ENCODE measurements at regions not wholly inside any gene's neighbourhood (a gene's known extent, or its start where the extent isn't known, plus 50 kb on each side); places are given as distances from the start of the nearest gene placed in this dataset.

DNA sequence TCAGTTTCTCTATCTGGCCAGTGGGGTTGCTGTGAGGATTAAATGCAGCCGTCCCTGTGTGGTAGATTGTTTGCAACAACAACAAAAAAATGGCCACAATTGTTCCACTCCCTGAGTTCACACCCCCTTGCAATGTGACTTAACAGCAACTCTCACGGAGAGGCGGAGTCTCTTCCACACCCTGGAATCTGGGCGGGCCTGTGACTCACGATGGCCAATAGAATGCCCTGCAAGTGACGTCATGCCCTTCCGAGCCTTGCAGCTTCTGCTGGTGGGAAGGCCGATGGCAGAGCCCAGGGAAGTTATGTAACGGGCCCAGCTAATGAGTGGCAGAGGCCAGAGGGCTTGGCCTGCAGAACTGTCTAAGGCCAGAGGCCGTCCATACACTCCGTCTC is 87.9 kb downstream of the RIPK4 start:
- no peak overlapping the region for H3K4me2 ChIP-seq (replicated peaks; ENCODE audit: low read depth, low read length, poor library complexity, severe bottlenecking)
- no peaks in the 10 kb centered on the region for H3K9me3 Mint-ChIP-seq (ENCODE audit: insufficient read depth)
- no peak overlapping the region for H2AFZ ChIP-seq (ENCODE audit: insufficient read depth, low read depth, low read length, poor library complexity, severe bottlenecking)
- no peak overlapping the region for H3K27ac Mint-ChIP-seq
- no peak overlapping the region for H3K9ac ChIP-seq (ENCODE audit: low read length)
- H3K27ac ChIP-seq (ENCODE audit: low read length in 2 of 2): no peak overlapping the region
- no peak for ATAC-seq (ENCODE audit: low read depth)
- CTCF ChIA-PET: no interaction called here
- no peak overlapping the region for H3K4me3 ChIP-seq (ENCODE audit: control extremely low read depth in 1 of 5, extremely low read depth in 1 of 5, insufficient read depth in 1 of 5, low read depth in 2 of 5, low read length in 4 of 5)
- DNase-seq: no peak
- peaks cover 17% of the 10 kb centered on the region for H3K27me3 Mint-ChIP-seq
- H3K9me3 ChIP-seq (ENCODE audit: control extremely low read depth in 1 of 3, control insufficient read depth in 2 of 3, insufficient read depth in 1 of 3, low read length in 2 of 3): no peaks in the 10 kb centered on the region
- H3K79me2 ChIP-seq (ENCODE audit: control insufficient read depth, insufficient read depth, low read length): no peaks in the 10 kb centered on the region
- intact Hi-C loops (cut with micrococcal nuclease): no loop called here
- H3K4me3 Mint-ChIP-seq: no peak overlapping the region
- no peaks in the 10 kb centered on the region for H3K4me1 Mint-ChIP-seq
- TF ChIP-seq EZH2 (IDR thresholded peaks at IDR 0.05; ENCODE audit: borderline replicate concordance, insufficient read depth, low read depth, low read length, poor library complexity, severe bottlenecking): no peak
- TF ChIP-seq, protein P1, sequence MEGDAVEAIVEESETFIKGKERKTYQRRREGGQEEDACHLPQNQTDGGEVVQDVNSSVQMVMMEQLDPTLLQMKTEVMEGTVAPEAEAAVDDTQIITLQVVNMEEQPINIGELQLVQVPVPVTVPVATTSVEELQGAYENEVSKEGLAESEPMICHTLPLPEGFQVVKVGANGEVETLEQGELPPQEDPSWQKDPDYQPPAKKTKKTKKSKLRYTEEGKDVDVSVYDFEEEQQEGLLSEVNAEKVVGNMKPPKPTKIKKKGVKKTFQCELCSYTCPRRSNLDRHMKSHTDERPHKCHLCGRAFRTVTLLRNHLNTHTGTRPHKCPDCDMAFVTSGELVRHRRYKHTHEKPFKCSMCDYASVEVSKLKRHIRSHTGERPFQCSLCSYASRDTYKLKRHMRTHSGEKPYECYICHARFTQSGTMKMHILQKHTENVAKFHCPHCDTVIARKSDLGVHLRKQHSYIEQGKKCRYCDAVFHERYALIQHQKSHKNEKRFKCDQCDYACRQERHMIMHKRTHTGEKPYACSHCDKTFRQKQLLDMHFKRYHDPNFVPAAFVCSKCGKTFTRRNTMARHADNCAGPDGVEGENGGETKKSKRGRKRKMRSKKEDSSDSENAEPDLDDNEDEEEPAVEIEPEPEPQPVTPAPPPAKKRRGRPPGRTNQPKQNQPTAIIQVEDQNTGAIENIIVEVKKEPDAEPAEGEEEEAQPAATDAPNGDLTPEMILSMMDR (IDR thresholded peaks at IDR 0.05): no peak
- POLR2A ChIA-PET: no interaction called here
- no peaks in the 10 kb centered on the region for H3K4me1 ChIP-seq (ENCODE audit: control insufficient read depth in 2 of 2, insufficient read depth in 2 of 2, low read length in 2 of 2)
- H4K20me1 ChIP-seq (ENCODE audit: control insufficient read depth, insufficient read depth, low read length, poor library complexity, severe bottlenecking): no peaks in the 10 kb centered on the region
- 65% methylated on average over 11 of the region's 11 CpGs for WGBS (ENCODE audit: insufficient coverage)
- H3K36me3 ChIP-seq (replicated peaks in 1 of 2; ENCODE audit: control extremely low read depth in 1 of 2, control insufficient read depth in 1 of 2, extremely low read depth in 1 of 2, insufficient read depth in 2 of 2, low read length in 1 of 2): no peaks in the 10 kb centered on the region
- H3K27me3 ChIP-seq (replicated peaks in 1 of 4; ENCODE audit: control extremely low read depth in 1 of 4, control insufficient read depth in 3 of 4, insufficient read depth in 4 of 4, low read length in 3 of 4): peaks cover 0 to 6% (median 0%) of the 10 kb centered on the region in 4 experiments

DNA sequence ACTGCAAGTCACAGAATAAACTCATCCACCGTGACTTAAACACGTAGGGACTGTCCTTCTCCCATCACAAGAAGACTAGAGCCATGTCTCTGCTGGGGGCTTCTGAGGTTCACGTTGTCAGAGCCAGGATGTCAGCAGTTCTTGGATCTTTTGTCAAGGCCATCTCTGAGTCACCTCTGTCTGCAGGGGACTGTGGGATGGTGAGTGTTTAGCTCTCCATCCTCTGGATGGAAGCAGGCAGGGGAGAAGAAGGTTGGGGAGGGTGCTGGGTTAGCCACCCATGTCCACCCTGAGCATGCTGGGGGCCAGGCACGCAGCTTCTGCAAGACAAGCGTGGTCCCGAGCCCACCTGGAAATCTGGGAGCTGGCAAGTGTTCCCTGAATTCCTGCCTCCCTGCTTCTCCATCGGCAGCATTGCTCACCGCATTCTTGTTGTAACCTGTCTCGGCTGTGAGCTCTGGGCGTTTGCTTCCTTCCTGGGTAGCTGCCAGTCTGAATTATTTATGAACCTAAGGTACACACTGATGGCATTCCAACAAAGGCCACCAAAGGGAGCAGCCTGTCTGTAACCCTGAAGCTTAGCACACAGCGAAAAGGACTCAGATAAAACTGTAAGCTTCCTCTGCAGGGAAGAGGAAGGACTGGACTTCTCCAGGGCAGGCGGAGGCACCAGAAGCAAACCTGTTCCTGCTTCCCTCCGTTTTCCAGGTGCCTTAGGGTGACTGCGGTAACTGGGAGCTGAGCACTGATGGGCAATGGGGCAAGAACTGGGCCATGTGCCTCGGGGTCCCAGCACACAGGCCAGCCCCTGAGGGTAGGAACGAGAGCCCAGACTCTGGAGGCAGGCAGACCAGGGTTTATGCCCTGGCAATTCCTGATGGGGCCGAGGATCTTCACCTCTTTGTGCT is 88.6 kb downstream of the RIPK4 start:
- Histone ChIP-seq H3K4me3 (ENCODE audit: control extremely low read depth in 1 of 5, extremely low read depth in 1 of 5, insufficient read depth in 1 of 5, low read depth in 2 of 5, low read length in 4 of 5) (no peak overlapping the region), H2AFZ (ENCODE audit: insufficient read depth, low read depth, low read length, poor library complexity, severe bottlenecking) (no peak overlapping the region), H3K36me3 (replicated peaks in 1 of 2; ENCODE audit: control extremely low read depth in 1 of 2, control insufficient read depth in 1 of 2, extremely low read depth in 1 of 2, insufficient read depth in 2 of 2, low read length in 1 of 2) (no peaks in the 10 kb centered on the region), H3K9ac (ENCODE audit: low read length) (no peak overlapping the region), H3K9me3 (ENCODE audit: control extremely low read depth in 1 of 3, control insufficient read depth in 2 of 3, insufficient read depth in 1 of 3, low read length in 2 of 3) (no peaks in the 10 kb centered on the region), H3K27me3 (replicated peaks in 1 of 4; ENCODE audit: control extremely low read depth in 1 of 4, control insufficient read depth in 3 of 4, insufficient read depth in 4 of 4, low read length in 3 of 4) (peaks cover 0 to 6% (median 0%) of the 10 kb centered on the region in 4 experiments), H3K27ac (ENCODE audit: low read length in 2 of 2) (no peak overlapping the region), H3K4me2 (replicated peaks; ENCODE audit: low read depth, low read length, poor library complexity, severe bottlenecking) (no peak overlapping the region), H4K20me1 (ENCODE audit: control insufficient read depth, insufficient read depth, low read length, poor library complexity, severe bottlenecking) (no peaks in the 10 kb centered on the region), H3K4me1 (ENCODE audit: control insufficient read depth in 2 of 2, insufficient read depth in 2 of 2, low read length in 2 of 2) (no peaks in the 10 kb centered on the region), H3K79me2 (ENCODE audit: control insufficient read depth, insufficient read depth, low read length) (no peaks in the 10 kb centered on the region)
- DNase-seq (no peak), ATAC-seq (ENCODE audit: low read depth) (no peak)
- peaks cover 19% of the 10 kb centered on the region for H3K27me3 Mint-ChIP-seq
- H3K4me1 Mint-ChIP-seq: no peaks in the 10 kb centered on the region
- no peak overlapping the region for H3K27ac Mint-ChIP-seq
- WGBS (ENCODE audit: insufficient coverage): 55% methylated on average over 16 of the region's 17 CpGs
- intact Hi-C loops (cut with micrococcal nuclease): no loop called here
- H3K9me3 Mint-ChIP-seq (ENCODE audit: insufficient read depth): no peaks in the 10 kb centered on the region
- TF ChIP-seq, protein P1 (IDR thresholded peaks at IDR 0.05): no peak
- TF ChIP-seq EZH2 (IDR thresholded peaks at IDR 0.05; ENCODE audit: borderline replicate concordance, insufficient read depth, low read depth, low read length, poor library complexity, severe bottlenecking): no peak
- ChIA-PET CTCF (no interaction called here), POLR2A (no interaction called here)
- H3K4me3 Mint-ChIP-seq: no peak overlapping the region
